ENCODE measurements at regions not wholly inside any gene's neighbourhood (a gene's known extent, or its start where the extent isn't known, plus 50 kb on each side); places are given as distances from the start of the nearest gene placed in this dataset.

- H3K4me1 ChIP-seq = no peaks in the 10 kb centered on the region
- H3K9me3 ChIP-seq = no peaks in the 10 kb centered on the region
- intact Hi-C loops (cut with DNase I) = no loop called here
- DNase-seq (no peak), ATAC-seq (no peak)
- TF ChIP-seq CTCF (IDR thresholded peaks at IDR 0.05) = no peak
- H3K4me3 ChIP-seq = no peak overlapping the region
- H3K36me3 ChIP-seq = no peaks in the 10 kb centered on the region
- H3K27me3 ChIP-seq = no peaks in the 10 kb centered on the region
- no peak overlapping the region for H3K27ac ChIP-seq
Observed at GRCh38 chr4:75251547-75251946, 262.7 kb downstream of the RCHY1 start.

GRCh38 chr4:75249739-75250138 is 264.5 kb downstream of the RCHY1 start:
- no peaks in the 10 kb centered on the region for H3K36me3 ChIP-seq
- H3K9me3 ChIP-seq = no peaks in the 10 kb centered on the region
- DNase-seq (no peak), ATAC-seq (no peak)
- no peaks in the 10 kb centered on the region for H3K27me3 ChIP-seq
- no peak overlapping the region for H3K27ac ChIP-seq
- no peak overlapping the region for H3K4me3 ChIP-seq
- no peaks in the 10 kb centered on the region for H3K4me1 ChIP-seq
- TF ChIP-seq CTCF (IDR thresholded peaks at IDR 0.05) = no peak
- intact Hi-C loops (cut with DNase I) = no loop called here

- Histone ChIP-seq H3K36me3 (no peaks in the 10 kb centered on the region), H3K4me3 (no peak overlapping the region), H3K4me1 (no peaks in the 10 kb centered on the region), H3K9me3 (no peaks in the 10 kb centered on the region), H3K27ac (no peak overlapping the region), H3K27me3 (no peaks in the 10 kb centered on the region)
- intact Hi-C loops (cut with DNase I) = no loop called here
- ATAC-seq (peak; percentile 62), DNase-seq (no peak)
- TF ChIP-seq CTCF (IDR thresholded peaks at IDR 0.05) = no peak
Observed at GRCh38 chr4:75248770-75249407, 265.3 kb downstream of the RCHY1 start.

DNA sequence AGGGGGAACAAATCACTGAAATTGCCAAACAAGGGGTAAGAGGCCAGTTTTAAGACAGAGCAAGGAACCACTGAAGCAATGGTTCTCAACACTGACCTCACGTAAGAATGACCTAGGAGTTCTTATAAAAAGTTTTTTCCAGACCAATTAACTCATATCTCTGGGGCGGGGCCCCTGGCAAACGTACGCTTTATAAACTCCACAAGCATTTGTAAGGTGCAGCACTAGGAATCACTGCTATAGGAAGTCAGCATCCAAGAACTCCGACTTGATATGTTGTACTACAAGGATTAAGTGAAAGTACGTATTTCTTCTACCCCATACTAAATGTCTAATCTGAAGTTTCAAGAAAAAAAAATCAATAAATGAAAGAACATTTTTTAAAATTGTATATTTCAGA is 269.9 kb downstream of the RCHY1 start:
- DNase-seq = no peak
- no peak for ATAC-seq
- intact Hi-C loops (cut with DNase I) = no loop called here
- Histone ChIP-seq H3K9me3 (no peaks in the 10 kb centered on the region), H3K27ac (no peak overlapping the region), H3K27me3 (no peaks in the 10 kb centered on the region), H3K36me3 (no peaks in the 10 kb centered on the region), H3K4me1 (no peaks in the 10 kb centered on the region), H3K4me3 (no peak overlapping the region)
- TF ChIP-seq CTCF (IDR thresholded peaks at IDR 0.05) = no peak

- DNase-seq (no peak), ATAC-seq (no peak)
- Histone ChIP-seq H3K4me3 (no peak overlapping the region), H3K4me1 (no peaks in the 10 kb centered on the region), H3K27ac (no peak overlapping the region), H3K9me3 (no peaks in the 10 kb centered on the region), H3K27me3 (no peaks in the 10 kb centered on the region), H3K36me3 (no peaks in the 10 kb centered on the region)
- intact Hi-C loops (cut with DNase I) = no loop called here
- TF ChIP-seq CTCF (IDR thresholded peaks at IDR 0.05) = no peak
Observed at GRCh38 chr4:75243570-75243969, 270.6 kb downstream of the RCHY1 start.

All from upper lobe of right lung (tissue), 1 donor.